WTC11 (cell line): ENCODE measurements at regions not wholly inside any gene's neighbourhood (a gene's known extent, or its start where the extent isn't known, plus 50 kb on each side); places are given as distances from the start of the nearest gene placed in this dataset.

ENCODE experiments used
- ATAC-seq: fragments of 200-7000 bp; cut with Tn5 transposase; 2 replicates; pipeline ENCODE4 v1.10.0; 2021; ENCODE audit warnings: mild to moderate bottlenecking, moderate library complexity
- CTCF ChIA-PET: fragments of 300-600 bp; sonication (Branson Sonifier 250); formaldehyde crosslinking; loops from one replicate; lab custom pipeline; 2021; ENCODE audit warnings: antibody characterized with exemption; lab: Charles Lee
- POLR2A ChIA-PET: fragments of 350-600 bp; sonication (Branson Sonifier 250); formaldehyde crosslinking; loops from one replicate; lab custom pipeline; 2021; ENCODE audit warnings: antibody characterized with exemption; lab: Charles Lee
- DNase-seq: peaks from one replicate; pipeline ENCODE4 v3.0.0; 2021; ENCODE audit warnings: low spot score
- H3K27ac Mint-ChIP-seq: 2 replicates; pipeline ENCODE4 v1.8.0; 2021; ENCODE audit warnings: mixed read lengths
- H3K27me3 Mint-ChIP-seq: 2 replicates; pipeline ENCODE4 v1.8.0; 2021; ENCODE audit warnings: low read depth, mild to moderate bottlenecking, moderate library complexity, mixed read lengths
- H3K36me3 Mint-ChIP-seq: 2 replicates; pipeline ENCODE4 v1.8.0; 2021; ENCODE audit warnings: mixed read lengths
- H3K4me1 Mint-ChIP-seq: 2 replicates; pipeline ENCODE4 v1.8.0; 2022; ENCODE audit warnings: mixed read lengths
- H3K4me3 Mint-ChIP-seq: 2 replicates; pipeline ENCODE4 v1.8.0; 2021; ENCODE audit warnings: mild to moderate bottlenecking, moderate library complexity, mixed read lengths
- H3K9me3 Mint-ChIP-seq: 2 replicates; pipeline ENCODE4 v1.8.0; 2021; ENCODE audit warnings: mixed read lengths
- E2F5 ChIP-seq: sonication (generic); formaldehyde crosslinking; IDR thresholded peaks from 2 replicates; pipeline ENCODE4 v1.8.1; 2022; ENCODE audit warnings: mild to moderate bottlenecking, moderate library complexity, missing genetic modification reagents
- ERG ChIP-seq: fragments of 250-450 bp; sonication (Bioruptor Pico); IDR thresholded peaks from 2 replicates; pipeline ENCODE4 v1.8.0; 2021; ENCODE audit warnings: mild to moderate bottlenecking
- GTF2I ChIP-seq: fragments of 250-450 bp; sonication (Bioruptor Pico); conservative IDR thresholded peaks from 2 replicates; pipeline ENCODE4 v1.4.0; 2021; ENCODE audit warnings: mild to moderate bottlenecking
- MAX ChIP-seq: sonication (generic); formaldehyde crosslinking; IDR thresholded peaks from 2 replicates; pipeline ENCODE4 v1.8.0; 2022; ENCODE audit warnings: mild to moderate bottlenecking, missing genetic modification reagents
- MXD4 ChIP-seq: fragments of 250-450 bp; sonication (Bioruptor Pico); IDR thresholded peaks from 2 replicates; pipeline ENCODE4 v1.8.0; 2021; ENCODE audit warnings: mild to moderate bottlenecking, moderate library complexity, borderline replicate concordance
- SOX15 ChIP-seq: fragments of 250-450 bp; sonication (Bioruptor Pico); IDR thresholded peaks from 2 replicates; pipeline ENCODE4 v1.9.0; 2021; ENCODE audit warnings: mild to moderate bottlenecking
- ZNF121 ChIP-seq: sonication (generic); formaldehyde crosslinking; IDR thresholded peaks from 2 replicates; pipeline ENCODE4 v1.8.0; 2023; ENCODE audit warnings: missing genetic modification reagents
- ZNF138 ChIP-seq: sonication (generic); formaldehyde crosslinking; conservative IDR thresholded peaks from 2 replicates; pipeline ENCODE4 v1.8.1; 2022; ENCODE audit warnings: mild to moderate bottlenecking, moderate library complexity, missing genetic modification reagents
- ZNF512 ChIP-seq: sonication (generic); formaldehyde crosslinking; IDR thresholded peaks from 2 replicates; pipeline ENCODE4 v1.8.1; 2022; ENCODE audit warnings: missing genetic modification reagents, borderline replicate concordance
- ZNF532 ChIP-seq: fragments of 250-450 bp; sonication (Bioruptor Pico); IDR thresholded peaks from 2 replicates; pipeline ENCODE4 v1.9.0; 2021; ENCODE audit warnings: mild to moderate bottlenecking, borderline replicate concordance

- no peak for TF ChIP-seq ZNF512 (CRISPR knock-in tag)
- TF ChIP-seq, all 79 proteins: peak for 0
Observed at GRCh38 chr7:17466216-17466615, 167.8 kb downstream of the AHR start (continued).

GRCh38 chr7:17467386-17467945, 169.0 kb downstream of the AHR start:
- CTCF ChIA-PET = no interaction called here

More at GRCh38 chr7:17467386-17467945, 169.0 kb downstream of the AHR start:
- no peak for ATAC-seq
- no peak overlapping the region for H3K4me3 Mint-ChIP-seq
- H3K27ac Mint-ChIP-seq = no peak overlapping the region
- POLR2A ChIA-PET = no interaction called here
- peaks cover 3% of the 10 kb centered on the region; the same call in 1 of the 2 replicates for H3K36me3 Mint-ChIP-seq
- no peak for DNase-seq
- peaks cover 18% of the 10 kb centered on the region for H3K4me1 Mint-ChIP-seq
- H3K27me3 Mint-ChIP-seq = no peaks in the 10 kb centered on the region
- peaks cover 15% of the 10 kb centered on the region for H3K9me3 Mint-ChIP-seq
- TF ChIP-seq MAX (CRISPR knock-in tag) = no peak
- TF ChIP-seq SOX15 (CRISPR knock-in tag) = no peak
- TF ChIP-seq ZNF121 (CRISPR knock-in tag) = no peak
- no peak for TF ChIP-seq ERG (CRISPR knock-in tag)
- TF ChIP-seq E2F5 = no peak
- no peak for TF ChIP-seq MXD4 (CRISPR knock-in tag)
- TF ChIP-seq GTF2I (CRISPR knock-in tag) = no peak
- no peak for TF ChIP-seq ZNF138 (CRISPR knock-in tag)
- no peak for TF ChIP-seq ZNF532 (CRISPR knock-in tag)
- TF ChIP-seq, all 79 proteins: peak for 0
